ENCODE measurements at regions not wholly inside any gene's neighbourhood (a gene's known extent, or its start where the extent isn't known, plus 50 kb on each side); places are given as distances from the start of the nearest gene placed in this dataset.
"Not testable (repeated sequence)": the region's sequence is repeated elsewhere in the genome, so short reads cannot be mapped to it uniquely, and the experiment has no call there.

DNA sequence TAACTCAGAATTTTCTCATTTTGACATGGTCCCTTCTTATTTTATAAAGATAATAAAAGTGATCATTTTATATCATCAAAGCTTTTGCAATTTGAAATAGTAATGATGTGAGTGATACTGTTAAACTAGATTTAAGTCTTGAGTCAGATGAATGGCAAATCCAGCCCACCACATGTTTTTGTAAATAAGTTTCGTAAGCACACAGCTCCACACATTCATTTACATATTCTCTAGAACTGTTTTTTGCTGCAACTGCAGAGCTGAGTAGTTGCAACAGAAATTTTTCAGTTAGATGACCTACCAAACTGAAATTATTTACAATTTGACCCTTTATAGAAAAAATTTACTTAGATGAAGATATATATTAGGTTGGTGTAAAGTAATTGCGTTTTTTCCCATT is 75.1 kb upstream of the ADORA2B start:
- DNase-seq (ENCODE audit: low read depth, low spot score); H3K4me1 ChIP-seq (ENCODE audit: control insufficient read depth in 1 of 2, insufficient read depth in 2 of 2, low read length in 2 of 2); H3K79me2 ChIP-seq (ENCODE audit: insufficient read depth, low read length); H3K9ac ChIP-seq (ENCODE audit: low read length); H3K9me2 ChIP-seq (ENCODE audit: insufficient read depth); intact Hi-C loops (cut with micrococcal nuclease); H3K36me3 ChIP-seq (ENCODE audit: control insufficient read depth in 1 of 2, insufficient read depth in 2 of 2, low read length in 2 of 2); H3K9me3 ChIP-seq (ENCODE audit: control insufficient read depth in 1 of 2, insufficient read depth in 1 of 2, low read depth in 1 of 2, low read length in 2 of 2); H3K27me3 ChIP-seq (ENCODE audit: insufficient read depth, low read length); RAD21 ChIA-PET (ENCODE audit: low non-redundant PET in 1 of 2, low total read pairs in 2 of 2, uncharacterized antibody in 2 of 2, unreplicated experiment in 2 of 2); H3K4me2 ChIP-seq (ENCODE audit: low read length); ATAC-seq; H2AFZ ChIP-seq (ENCODE audit: low read depth, low read length, poor library complexity, severe bottlenecking); H3K27ac ChIP-seq (ENCODE audit: low read depth, low read length); CTCF ChIA-PET; H4K20me1 ChIP-seq (ENCODE audit: insufficient read depth); POLR2A ChIA-PET; H3K4me3 ChIP-seq (replicated peaks in 1 of 2; ENCODE audit: low read depth in 1 of 2, low read length in 2 of 2); BruUV-seq (replicated peaks): not testable (repeated sequence)

DNA sequence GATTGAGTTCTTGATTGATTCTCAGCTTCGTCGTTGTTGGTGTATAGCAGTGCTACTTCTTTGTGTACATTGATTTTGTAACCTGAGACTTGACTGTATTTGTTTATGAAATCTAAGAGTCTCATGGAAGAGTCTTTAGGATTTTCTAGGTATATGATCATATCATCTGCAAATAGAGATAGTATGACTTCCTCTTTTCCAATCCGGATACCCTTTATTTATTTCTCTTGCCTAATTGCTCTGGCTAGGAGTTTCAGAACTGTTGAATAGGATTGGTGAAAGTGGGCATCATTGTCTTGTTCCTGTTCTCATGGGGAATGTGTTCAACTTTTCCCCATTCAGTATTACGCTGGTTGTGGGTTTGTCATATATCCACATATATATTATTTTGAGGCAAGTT is 72.3 kb upstream of the ADORA2B start:
- H2AFZ ChIP-seq (ENCODE audit: low read depth, low read length, poor library complexity, severe bottlenecking); BruUV-seq (replicated peaks); H4K20me1 ChIP-seq (ENCODE audit: insufficient read depth); H3K9ac ChIP-seq (ENCODE audit: low read length); H3K4me3 ChIP-seq (replicated peaks in 1 of 2; ENCODE audit: low read depth in 1 of 2, low read length in 2 of 2); H3K79me2 ChIP-seq (ENCODE audit: insufficient read depth, low read length); H3K9me2 ChIP-seq (ENCODE audit: insufficient read depth); H3K4me2 ChIP-seq (ENCODE audit: low read length); intact Hi-C loops (cut with micrococcal nuclease); H3K9me3 ChIP-seq (ENCODE audit: control insufficient read depth in 1 of 2, insufficient read depth in 1 of 2, low read depth in 1 of 2, low read length in 2 of 2); CTCF ChIA-PET; RAD21 ChIA-PET (ENCODE audit: low non-redundant PET in 1 of 2, low total read pairs in 2 of 2, uncharacterized antibody in 2 of 2, unreplicated experiment in 2 of 2); ATAC-seq; H3K4me1 ChIP-seq (ENCODE audit: control insufficient read depth in 1 of 2, insufficient read depth in 2 of 2, low read length in 2 of 2); POLR2A ChIA-PET; H3K27ac ChIP-seq (ENCODE audit: low read depth, low read length); H3K36me3 ChIP-seq (ENCODE audit: control insufficient read depth in 1 of 2, insufficient read depth in 2 of 2, low read length in 2 of 2); DNase-seq (ENCODE audit: low read depth, low spot score); H3K27me3 ChIP-seq (ENCODE audit: insufficient read depth, low read length): not testable (repeated sequence)

DNA sequence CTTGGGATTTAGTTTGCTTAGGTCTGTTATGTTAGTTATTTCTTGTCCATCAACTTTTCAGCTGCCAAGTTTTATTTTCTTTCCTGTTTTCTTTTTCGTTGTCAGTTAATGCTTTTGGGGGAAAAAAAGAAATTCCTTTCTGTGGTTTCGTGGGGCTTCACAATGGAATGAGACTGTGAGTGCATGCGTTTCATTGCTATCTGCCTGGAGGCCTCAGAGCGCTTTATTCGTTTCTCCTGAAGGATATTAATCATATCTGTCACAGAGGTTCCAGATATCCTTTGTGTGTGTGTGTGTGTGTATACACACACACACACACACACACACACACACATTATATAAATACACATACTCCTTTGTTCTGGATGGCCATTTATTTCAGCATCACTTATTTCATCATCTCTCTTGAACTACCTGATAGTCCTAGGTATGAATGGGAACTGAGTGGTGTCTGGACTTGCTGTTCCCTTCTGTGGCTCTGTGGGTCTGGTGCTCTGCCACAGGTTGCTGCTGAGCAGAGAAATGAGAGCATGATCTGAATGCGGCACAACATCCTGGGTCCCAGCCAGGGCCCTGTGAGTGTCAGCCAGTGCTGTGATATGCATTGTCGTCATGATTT is 66.9 kb upstream of the ADORA2B start:
- H3K36me3 ChIP-seq (ENCODE audit: control insufficient read depth in 1 of 2, insufficient read depth in 2 of 2, low read length in 2 of 2); H3K9me3 ChIP-seq (ENCODE audit: control insufficient read depth in 1 of 2, insufficient read depth in 1 of 2, low read depth in 1 of 2, low read length in 2 of 2); H3K27ac ChIP-seq (ENCODE audit: low read depth, low read length); H3K9me2 ChIP-seq (ENCODE audit: insufficient read depth); H3K4me1 ChIP-seq (ENCODE audit: control insufficient read depth in 1 of 2, insufficient read depth in 2 of 2, low read length in 2 of 2); intact Hi-C loops (cut with micrococcal nuclease); H3K27me3 ChIP-seq (ENCODE audit: insufficient read depth, low read length); H3K4me3 ChIP-seq (replicated peaks in 1 of 2; ENCODE audit: low read depth in 1 of 2, low read length in 2 of 2); H3K79me2 ChIP-seq (ENCODE audit: insufficient read depth, low read length); RAD21 ChIA-PET (ENCODE audit: low non-redundant PET in 1 of 2, low total read pairs in 2 of 2, uncharacterized antibody in 2 of 2, unreplicated experiment in 2 of 2); DNase-seq (ENCODE audit: low read depth, low spot score); H2AFZ ChIP-seq (ENCODE audit: low read depth, low read length, poor library complexity, severe bottlenecking); H3K4me2 ChIP-seq (ENCODE audit: low read length); CTCF ChIA-PET; POLR2A ChIA-PET; BruUV-seq (replicated peaks); ATAC-seq; H4K20me1 ChIP-seq (ENCODE audit: insufficient read depth); H3K9ac ChIP-seq (ENCODE audit: low read length): not testable (repeated sequence)

Data from HCT116 (cell line).